Glutamatergic neuron (in vitro differentiated cells): ENCODE measurements at regions not wholly inside any gene's neighbourhood (a gene's known extent, or its start where the extent isn't known, plus 50 kb on each side); places are given as distances from the start of the nearest gene placed in this dataset.
A peak's percentile ranks its signal among the peaks of the same experiment; 100 is the strongest.

Experiments used
- DNase-seq: peaks from one replicate; pipeline ENCODE4 v3.0.0; 2022
- H3K27ac Mint-ChIP-seq: one replicate; pipeline ENCODE4 v1.8.0; 2020; ENCODE audit warnings: mild to moderate bottlenecking, mixed read lengths, inconsistent platforms; ENCODE audit not compliant: unreplicated experiment
- H3K27me3 Mint-ChIP-seq: one replicate; pipeline ENCODE4 v1.8.0; 2020; ENCODE audit warnings: mild to moderate bottlenecking, moderate library complexity, mixed read lengths, inconsistent platforms; ENCODE audit not compliant: unreplicated experiment
- H3K36me3 Mint-ChIP-seq: one replicate; pipeline ENCODE4 v1.8.0; 2020; ENCODE audit warnings: mild to moderate bottlenecking, mixed read lengths, inconsistent platforms; ENCODE audit not compliant: unreplicated experiment
- H3K4me1 Mint-ChIP-seq: one replicate; pipeline ENCODE4 v1.8.0; 2020; ENCODE audit warnings: mild to moderate bottlenecking, low read depth, mixed read lengths, inconsistent platforms; ENCODE audit not compliant: unreplicated experiment
- H3K4me3 Mint-ChIP-seq: one replicate; pipeline ENCODE4 v1.8.0; 2020; ENCODE audit warnings: mild to moderate bottlenecking, mixed read lengths, inconsistent platforms; ENCODE audit not compliant: unreplicated experiment
- H3K9me3 Mint-ChIP-seq: one replicate; pipeline ENCODE4 v1.8.0; 2020; ENCODE audit warnings: mild to moderate bottlenecking, moderate library complexity, mixed read lengths, inconsistent platforms; ENCODE audit not compliant: unreplicated experiment
- TF ChIP-seq, protein P1 (sequence below): fragments of 200-600 bp; sonication (generic); IDR thresholded peaks from one replicate; pipeline ENCODE4 v1.5.0; 2021; ENCODE audit not compliant: partially characterized antibody, unreplicated experiment

DNA sequence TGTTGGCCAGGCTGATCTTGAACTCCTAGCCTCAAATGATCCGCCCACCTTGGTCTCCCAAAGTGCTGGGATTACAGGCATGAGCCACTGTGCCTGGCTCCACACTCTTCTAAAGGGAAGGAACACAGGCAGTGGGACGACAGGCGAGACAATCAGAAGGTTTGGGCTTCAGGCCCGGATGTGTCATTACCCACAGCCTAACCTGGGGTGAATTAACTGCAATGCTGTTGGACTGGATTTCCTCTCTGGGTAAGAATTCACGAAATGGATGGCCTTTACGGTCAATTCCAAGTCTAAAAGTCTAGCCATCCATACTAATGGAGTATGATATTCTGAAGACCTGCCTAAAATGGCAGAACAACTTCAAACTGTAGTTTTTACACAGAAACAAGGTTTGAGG is 83.7 kb upstream of the CCDC28A start:
- Mint-ChIP-seq H3K27me3 (peaks cover 4% of the 10 kb centered on the region), H3K27ac (no peak overlapping the region), H3K4me3 (no peak overlapping the region), H3K9me3 (peaks cover 11% of the 10 kb centered on the region), H3K36me3 (no peaks in the 10 kb centered on the region), H3K4me1 (peaks cover 3% of the 10 kb centered on the region)
- TF ChIP-seq, protein P1, sequence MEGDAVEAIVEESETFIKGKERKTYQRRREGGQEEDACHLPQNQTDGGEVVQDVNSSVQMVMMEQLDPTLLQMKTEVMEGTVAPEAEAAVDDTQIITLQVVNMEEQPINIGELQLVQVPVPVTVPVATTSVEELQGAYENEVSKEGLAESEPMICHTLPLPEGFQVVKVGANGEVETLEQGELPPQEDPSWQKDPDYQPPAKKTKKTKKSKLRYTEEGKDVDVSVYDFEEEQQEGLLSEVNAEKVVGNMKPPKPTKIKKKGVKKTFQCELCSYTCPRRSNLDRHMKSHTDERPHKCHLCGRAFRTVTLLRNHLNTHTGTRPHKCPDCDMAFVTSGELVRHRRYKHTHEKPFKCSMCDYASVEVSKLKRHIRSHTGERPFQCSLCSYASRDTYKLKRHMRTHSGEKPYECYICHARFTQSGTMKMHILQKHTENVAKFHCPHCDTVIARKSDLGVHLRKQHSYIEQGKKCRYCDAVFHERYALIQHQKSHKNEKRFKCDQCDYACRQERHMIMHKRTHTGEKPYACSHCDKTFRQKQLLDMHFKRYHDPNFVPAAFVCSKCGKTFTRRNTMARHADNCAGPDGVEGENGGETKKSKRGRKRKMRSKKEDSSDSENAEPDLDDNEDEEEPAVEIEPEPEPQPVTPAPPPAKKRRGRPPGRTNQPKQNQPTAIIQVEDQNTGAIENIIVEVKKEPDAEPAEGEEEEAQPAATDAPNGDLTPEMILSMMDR: no peak
- no peak for DNase-seq

DNA sequence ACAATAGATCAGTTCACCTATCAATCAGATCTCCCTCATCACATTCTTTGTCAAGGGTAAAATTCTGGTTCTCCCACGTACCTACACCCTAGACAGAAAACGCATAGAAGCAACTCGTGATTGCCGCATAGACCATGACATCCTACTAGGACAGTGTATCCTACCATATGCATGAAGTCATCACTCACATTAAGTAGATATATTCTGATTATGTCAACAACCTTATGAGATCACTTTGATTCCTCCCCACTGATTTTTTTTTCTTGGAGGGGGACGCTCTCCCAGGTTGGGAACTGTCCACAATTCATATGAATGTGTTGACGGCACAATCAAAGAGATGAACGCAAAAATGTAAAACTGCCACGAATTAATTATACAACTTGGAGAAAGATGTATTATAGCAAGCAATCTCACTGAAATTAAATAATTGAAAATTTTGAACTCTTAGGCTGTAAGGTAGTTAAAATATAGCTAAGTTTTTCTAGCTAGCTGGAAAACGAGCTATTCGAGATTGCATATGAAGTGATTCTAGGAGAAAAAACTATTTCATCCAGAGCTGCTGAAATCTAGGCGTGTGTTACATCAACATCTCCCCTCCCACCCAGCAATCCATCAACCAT is 82.5 kb upstream of the CCDC28A start:
- no peaks in the 10 kb centered on the region for H3K36me3 Mint-ChIP-seq
- peaks cover 11% of the 10 kb centered on the region for H3K9me3 Mint-ChIP-seq
- TF ChIP-seq, protein P1: no peak
- H3K27ac Mint-ChIP-seq: peak overlapping the region; percentile 36
- peaks cover 4% of the 10 kb centered on the region for H3K27me3 Mint-ChIP-seq
- H3K4me3 Mint-ChIP-seq: peak overlapping the region; percentile 92
- DNase-seq: no peak
- H3K4me1 Mint-ChIP-seq: peaks cover 3% of the 10 kb centered on the region

DNA sequence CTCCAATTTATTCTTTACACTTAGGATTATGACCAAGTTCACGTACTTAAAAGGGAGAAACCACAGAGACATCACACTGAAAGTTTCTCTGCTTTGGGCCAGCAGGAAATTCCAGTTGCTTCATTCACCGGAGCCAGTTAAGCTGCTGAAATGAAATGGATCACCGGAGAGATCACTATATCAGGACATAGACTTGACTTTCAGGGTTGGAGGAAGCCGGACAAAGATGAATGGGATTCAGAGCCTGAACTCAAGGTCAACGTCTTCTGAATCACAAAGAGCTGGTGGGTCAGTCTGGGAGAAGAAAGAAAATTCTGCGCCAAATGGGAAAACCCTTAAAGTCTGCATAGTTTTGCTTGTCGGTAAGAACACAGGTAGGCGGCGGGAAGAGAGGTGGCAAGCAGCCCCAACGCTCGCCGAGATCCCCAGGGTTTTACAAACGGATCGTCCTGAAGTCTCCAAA is 81.9 kb upstream of the CCDC28A start:
- peaks cover 11% of the 10 kb centered on the region for H3K9me3 Mint-ChIP-seq
- TF ChIP-seq, protein P1: no peak
- peak overlapping the region; percentile 36 for H3K27ac Mint-ChIP-seq
- no peaks in the 10 kb centered on the region for H3K36me3 Mint-ChIP-seq
- DNase-seq: no peak
- peak overlapping the region; percentile 92 for H3K4me3 Mint-ChIP-seq
- peaks cover 3% of the 10 kb centered on the region for H3K4me1 Mint-ChIP-seq
- peaks cover 4% of the 10 kb centered on the region for H3K27me3 Mint-ChIP-seq

DNA sequence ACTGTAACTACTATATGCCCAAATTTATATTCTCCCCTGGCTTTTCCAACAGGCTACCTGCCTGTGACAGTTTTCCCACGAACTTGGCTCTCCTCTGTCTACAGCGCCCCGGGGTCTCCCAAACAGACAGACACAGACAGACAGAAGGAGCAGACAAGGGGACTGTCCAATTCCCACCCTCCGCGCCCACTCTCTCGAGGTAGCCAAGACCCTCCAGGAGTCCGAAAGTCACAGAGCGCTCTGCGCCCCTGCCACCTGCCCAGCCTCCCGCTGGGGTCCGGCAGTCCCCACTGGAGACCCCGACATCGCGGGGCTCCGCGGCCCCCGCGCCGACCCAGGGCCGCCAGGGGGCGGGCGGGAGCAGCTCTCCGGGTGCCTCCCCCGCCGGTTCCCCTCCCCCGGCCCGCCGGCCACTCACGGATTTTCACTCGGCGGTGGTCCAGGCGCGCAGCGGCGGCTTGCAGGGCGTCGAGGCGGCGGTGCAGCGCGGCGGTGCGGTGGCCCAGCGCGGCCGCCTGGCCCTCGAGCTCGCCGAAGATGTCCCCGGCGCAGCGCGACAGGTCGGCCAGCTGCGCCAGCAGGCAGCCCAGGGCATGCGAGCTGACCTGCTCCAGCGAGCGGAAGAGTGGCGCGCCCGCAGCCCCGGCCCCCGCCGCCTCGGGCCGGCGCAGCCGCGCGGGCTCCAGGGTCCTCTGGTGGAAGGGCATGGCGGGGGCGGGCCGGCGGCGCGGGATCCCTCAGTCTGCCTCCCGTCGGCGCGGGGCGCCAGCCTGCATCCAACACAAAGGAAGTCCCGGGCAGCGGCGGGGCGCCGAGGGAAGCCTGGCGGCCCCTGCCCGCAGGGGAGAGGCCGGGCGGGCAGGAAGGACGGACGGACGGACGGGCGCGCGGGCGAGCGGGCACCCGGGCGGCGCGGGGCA is 81.3 kb upstream of the CCDC28A start:
- Mint-ChIP-seq H3K4me3 (peak overlapping the region; percentile 92), H3K4me1 (peaks cover 3% of the 10 kb centered on the region), H3K36me3 (no peaks in the 10 kb centered on the region), H3K27me3 (peaks cover 4% of the 10 kb centered on the region), H3K27ac (peak overlapping the region; percentile 36), H3K9me3 (peaks cover 11% of the 10 kb centered on the region)
- DNase-seq: peak; percentile 86
- TF ChIP-seq, protein P1: peak; percentile 96
